SIG-M5 treated with dmso at 0.1 percent for 504 hours (cell line): ENCODE measurements at regions not wholly inside any gene's neighbourhood (a gene's known extent, or its start where the extent isn't known, plus 50 kb on each side); places are given as distances from the start of the nearest gene placed in this dataset.

ENCODE experiments used
- DNase-seq: peaks from one replicate; lab custom pipeline; 2025; ENCODE audit not compliant: unreplicated experiment; lab: John Stamatoyannopoulos, UW

GRCh38 chr2:215695861-215696260 is 260.0 kb upstream of the FN1 start:
- DNase-seq: no peak

- no peak for DNase-seq
These were observed 258.2 kb upstream of the FN1 start for GRCh38 chr2:215693999-215694580.

DNA sequence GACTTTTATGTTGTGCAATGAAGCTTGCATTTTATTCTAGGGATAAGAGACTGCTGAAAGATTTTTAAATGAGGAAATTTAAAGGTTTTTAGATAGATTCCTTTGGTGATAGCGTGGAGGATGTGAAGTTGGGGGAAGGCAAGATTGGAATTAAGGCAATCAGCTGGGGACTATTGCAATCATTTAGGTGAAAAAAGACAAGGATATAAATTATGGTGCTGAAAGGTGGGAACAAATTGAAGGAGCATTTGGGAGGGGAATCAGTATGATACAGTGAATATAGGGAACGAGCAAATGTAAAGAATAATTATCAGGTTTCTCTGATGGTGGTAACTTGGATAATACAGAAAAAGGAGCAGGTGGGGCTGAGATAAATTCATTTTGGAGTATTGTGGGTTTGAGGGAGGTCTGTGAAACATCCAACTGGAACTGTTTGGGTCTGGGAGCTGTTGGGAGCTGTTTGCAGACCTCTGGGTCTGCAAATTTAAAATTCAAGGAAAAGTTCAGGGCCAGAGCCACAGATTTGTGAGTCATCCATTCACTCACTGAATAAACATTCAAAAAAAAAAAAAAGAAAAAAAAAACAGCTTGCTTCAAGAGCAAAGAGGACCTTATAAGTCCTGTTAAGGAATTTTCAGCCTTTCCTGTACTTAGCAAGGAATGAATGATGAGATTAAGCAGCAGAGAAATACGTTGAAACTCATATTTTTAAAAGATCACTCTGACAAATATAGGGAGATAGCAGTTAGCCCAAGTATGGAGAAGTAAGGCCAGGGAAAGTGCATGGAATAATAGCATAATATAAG is 257.5 kb upstream of the FN1 start:
- DNase-seq: no peak

DNA sequence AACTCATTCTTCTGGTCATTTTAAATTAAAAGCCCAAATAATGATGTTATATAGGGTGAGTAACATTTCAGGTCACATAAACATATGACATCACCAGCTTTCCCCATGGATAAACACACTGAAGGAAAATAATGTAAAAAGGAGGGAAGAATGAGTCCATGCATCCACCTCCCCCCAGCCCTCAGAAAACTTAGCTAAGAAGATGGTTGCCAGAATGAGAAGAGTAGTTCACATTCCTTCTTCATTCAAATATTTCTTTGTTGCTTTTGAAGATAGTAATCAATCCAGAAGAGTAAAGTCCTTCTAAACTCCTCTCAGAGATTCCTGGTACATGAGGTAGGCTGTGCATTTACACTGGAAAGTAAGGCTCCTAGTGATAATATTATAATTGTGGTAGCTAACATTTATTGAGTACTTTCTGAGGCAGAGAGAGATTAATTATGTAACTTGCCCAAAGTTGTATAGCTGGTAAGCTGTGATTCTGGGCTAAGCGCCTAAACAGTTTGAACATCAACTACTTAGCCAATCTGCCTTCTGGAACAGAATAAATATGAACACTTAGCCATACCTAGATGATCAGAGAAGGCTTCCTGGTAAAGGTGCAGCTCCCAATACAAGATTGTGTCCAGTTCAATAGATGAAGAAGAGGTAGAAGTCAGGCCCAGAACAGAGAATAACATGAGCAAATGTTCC is 256.7 kb upstream of the FN1 start:
- DNase-seq: no peak

DNA sequence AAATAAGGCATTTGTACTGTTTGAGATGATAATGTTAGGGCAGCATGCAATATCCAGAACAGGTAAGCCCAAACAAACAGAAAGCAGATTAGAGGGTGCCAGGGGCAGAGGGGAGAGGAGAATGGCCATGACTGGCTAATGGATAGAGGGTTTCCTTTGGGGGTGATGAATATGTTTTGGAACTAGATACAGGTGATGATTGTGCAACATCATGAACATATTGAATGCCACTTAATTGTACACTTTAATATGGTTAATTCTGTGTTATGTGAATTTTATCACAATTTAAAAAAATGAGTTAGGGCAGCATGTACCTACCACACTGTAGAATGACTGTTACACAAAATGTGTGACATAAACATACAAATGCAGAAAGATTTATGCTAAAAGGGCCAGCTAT is 255.5 kb upstream of the FN1 start:
- DNase-seq: no peak

DNA sequence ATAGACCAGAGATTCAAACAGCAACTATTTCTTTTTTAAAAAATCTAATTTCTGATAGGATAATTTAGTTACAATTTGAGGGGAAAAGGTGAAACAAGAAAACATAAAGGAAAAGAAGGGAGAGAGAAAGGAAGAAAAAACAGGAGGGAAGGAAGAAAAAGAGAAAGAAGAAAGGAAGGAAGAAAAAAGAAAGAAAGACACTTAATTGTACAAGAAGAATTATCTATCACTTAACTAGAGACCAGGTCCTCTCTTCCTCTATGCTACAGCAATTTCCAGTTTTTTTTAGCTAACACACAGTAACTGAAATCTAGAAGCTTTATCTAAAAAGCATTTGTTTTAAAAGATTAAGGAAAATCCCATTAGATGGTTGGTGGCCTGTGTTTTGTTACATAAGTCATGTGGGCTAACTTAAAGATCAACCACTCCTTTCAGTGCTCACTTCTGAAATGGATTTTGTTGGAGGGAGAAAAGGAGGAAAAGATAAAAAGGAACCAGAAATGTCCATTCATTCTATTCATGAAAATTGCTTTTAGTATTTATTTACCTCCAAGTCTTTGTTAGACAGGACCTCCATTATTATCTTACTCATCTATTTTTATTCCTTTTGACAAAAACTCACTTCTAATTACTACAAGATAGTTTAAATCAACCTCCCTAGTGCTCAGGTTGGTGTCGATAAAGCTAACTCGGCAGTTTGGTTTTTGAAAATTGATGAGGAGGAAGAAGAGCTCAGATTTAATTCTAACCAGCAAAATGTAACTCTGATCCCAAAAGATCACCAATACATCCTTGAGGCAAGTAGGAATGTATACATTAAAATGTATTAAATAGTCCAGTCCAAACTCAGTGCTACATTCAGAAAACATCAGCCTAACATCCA is 251.5 kb upstream of the FN1 start:
- no peak for DNase-seq

DNA sequence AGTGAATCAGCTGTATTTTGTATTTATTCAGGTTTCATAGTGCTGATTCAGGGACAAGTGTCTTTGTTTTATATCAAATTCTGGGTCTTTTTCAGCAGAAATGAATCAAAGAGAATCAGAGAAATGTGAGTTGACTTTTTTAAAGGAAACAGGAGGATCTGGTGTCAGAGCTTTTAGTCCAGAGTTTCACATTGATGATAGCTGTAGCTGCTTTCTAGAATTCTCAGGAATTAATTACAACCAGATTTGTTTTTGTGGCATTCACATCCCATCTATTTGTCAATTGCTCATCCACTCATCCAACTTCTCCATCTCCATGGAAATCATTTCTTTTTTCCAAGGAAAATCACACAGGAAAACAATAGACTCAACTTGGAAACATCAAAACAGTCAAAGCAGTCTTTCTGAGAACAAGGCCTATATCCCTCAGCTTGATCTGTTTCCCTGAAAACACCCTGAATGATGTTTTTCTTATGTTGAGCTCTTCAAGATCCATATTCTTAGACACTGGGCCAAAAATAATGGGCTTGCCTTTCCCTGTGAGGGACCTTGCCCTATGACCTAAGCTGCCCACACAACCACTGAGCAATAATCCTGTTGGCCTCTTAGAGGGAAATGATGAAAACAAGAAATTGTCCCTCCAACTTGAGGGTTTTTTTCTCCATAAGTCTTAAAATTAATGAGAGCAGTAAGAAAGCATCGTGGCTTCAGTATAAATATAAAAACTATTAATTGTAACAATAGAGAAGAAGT is 249.5 kb upstream of the FN1 start:
- no peak for DNase-seq

GRCh38 chr2:215684448-215685237 is 248.8 kb upstream of the FN1 start:
- no peak for DNase-seq

DNA sequence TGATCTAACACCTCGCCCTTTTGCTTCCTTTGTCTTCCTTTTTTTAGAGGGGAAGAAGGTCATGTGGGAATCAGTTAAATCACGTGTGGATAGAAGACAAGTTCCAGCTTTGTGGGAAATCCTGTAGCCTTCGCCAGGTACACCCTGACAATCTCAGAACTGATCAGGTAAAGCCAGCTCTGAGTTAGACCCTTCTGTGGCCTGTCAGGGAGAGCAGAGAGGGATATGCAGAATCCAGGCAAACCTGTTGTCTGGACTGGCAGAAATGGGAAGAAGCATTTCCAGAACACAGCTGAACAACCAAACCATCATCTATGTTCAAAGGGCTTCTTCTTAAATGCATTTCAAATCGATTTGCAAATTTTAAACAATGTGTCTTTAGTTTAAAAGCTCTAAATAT is 247.4 kb upstream of the FN1 start:
- DNase-seq: no peak

DNA sequence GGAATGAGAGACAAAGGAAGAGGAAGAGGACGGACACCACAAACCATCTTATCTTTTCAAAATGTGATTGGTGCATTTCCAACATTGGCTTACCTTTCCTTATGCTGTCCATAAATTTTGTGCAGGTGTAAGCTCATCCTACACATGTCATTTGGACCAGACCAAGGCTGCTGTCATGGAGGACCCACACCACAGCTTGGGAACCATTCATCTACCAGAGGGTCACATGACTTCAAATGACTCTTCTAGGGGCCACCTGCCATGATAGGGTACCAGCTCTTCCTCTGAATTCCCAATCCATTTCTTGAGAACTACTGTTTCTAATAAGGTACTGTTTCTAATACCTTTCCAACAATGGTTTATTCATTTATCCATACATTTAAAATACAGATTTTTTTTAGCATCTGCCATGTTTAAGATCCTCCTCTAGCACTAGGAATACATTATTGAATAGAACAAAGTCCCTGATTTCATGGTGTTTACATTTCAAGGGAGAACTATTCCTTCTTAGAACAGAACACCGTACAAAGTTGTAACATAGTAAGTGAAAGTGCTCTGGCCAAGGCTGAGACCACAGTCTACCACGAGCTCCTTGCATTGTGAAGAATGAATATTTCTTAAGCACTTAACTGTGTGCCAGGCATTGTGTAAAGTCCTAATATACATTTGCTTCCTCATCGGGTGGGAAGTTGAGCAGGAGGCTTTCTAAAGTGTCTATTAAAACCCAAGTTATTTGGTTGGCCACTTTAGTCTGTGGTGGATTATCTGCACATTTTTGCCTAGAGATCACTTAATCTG is 246.1 kb upstream of the FN1 start:
- peak; percentile 85 for DNase-seq

DNA sequence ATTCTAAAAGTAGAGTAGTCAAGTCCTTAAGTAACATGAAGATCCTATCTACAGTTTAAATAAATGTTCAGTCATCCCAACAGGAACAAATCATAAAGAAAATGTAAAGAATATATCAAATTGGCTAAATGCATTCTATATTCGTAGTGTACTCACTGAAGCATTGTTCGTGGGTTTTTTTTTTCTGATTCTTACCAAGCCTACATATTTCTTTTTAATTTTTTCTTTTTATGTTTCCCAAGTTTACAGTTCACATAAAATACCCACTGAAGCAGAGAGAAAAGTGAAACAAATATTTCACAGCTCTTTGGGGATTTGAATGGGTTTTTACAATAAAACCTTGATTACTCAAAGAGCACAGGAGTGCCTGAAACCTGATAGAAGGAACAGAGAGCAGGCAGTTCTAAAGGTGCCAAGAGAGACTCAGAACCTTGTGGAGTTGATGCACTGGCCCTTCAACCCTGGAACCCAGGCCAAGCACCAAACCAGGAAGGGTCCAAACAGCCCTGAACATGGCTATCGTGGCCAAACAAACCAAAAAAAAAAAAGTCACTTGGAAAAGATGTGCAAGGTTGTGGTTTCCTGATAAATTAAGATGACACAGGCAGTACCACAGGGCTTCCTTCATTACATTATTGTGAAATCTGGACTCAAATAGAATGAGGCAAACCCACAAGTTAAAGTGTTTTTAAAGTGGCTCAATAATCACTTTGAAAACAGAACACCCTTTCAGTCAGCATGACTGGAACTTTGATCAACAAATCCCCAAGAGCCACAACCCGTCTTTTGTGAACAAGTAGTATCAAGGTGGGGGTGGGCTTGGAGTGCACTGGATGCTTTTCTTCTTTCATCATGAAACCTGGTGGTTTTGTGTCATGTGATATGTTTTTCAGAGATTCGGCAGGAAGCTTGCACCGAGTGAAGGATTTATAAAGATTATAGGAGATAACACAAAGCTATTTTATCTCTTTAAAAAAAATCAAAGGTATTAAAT is 245.0 kb upstream of the FN1 start:
- peak; percentile 99 for DNase-seq

- no peak for DNase-seq
These were observed 242.2 kb upstream of the FN1 start for GRCh38 chr2:215678094-215678493.

- peak; percentile 32 for DNase-seq
These were observed 241.6 kb upstream of the FN1 start for GRCh38 chr2:215677481-215677880.

GRCh38 chr2:215672406-215672805 is 236.5 kb upstream of the FN1 start:
- no peak for DNase-seq

- no peak for DNase-seq
These were observed 235.8 kb upstream of the FN1 start for GRCh38 chr2:215671691-215672090.

DNA sequence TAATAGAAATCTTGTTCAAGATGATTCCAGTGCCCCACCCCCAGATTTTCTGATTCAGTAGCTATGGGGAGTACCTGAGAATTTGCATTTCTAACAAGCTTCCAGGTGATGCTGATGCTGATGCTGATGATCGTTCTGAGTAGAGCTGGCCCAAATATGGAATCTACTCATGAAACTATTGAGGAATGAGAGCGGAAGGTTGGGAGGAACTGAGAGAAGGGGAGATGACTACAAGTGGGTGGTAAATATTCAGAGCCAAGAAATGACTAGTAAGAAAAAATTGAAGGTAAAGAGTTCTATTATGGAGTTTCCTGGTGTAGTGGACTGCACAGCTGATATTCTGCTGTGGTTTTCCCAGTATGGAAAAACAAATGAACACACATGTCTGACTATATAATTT is 235.4 kb upstream of the FN1 start:
- no peak for DNase-seq

GRCh38 chr2:215670396-215670795 is 234.5 kb upstream of the FN1 start:
- DNase-seq: no peak

GRCh38 chr2:215668378-215668775 is 232.5 kb upstream of the FN1 start:
- DNase-seq: no peak
